ENCODE measurements at regions not wholly inside any gene's neighbourhood (a gene's known extent, or its start where the extent isn't known, plus 50 kb on each side); places are given as distances from the start of the nearest gene placed in this dataset.

- no peak for DNase-seq (ENCODE audit: low spot score in 2 of 2)
- no peaks in the 10 kb centered on the region for H3K36me3 ChIP-seq (replicated peaks)
- no peaks in the 10 kb centered on the region; the same call in 1 of the 2 replicates for H3K27me3 ChIP-seq (ENCODE audit: low read depth)
- H3K9me3 ChIP-seq = no peaks in the 10 kb centered on the region
- no peaks in the 10 kb centered on the region for H3K4me1 ChIP-seq
- in situ Hi-C loops (cut with MboI; ENCODE audit: low sequenced_read_pairs) = no loop called here
- no peak overlapping the region for H3K4me3 ChIP-seq
Observed at GRCh38 chr3:55368366-55368765, 118.7 kb downstream of the WNT5A start.

- Histone ChIP-seq H3K27me3 (ENCODE audit: low read depth) (no peaks in the 10 kb centered on the region; the same call in 1 of the 2 replicates), H3K9me3 (no peaks in the 10 kb centered on the region), H3K4me3 (no peak overlapping the region), H3K4me1 (no peaks in the 10 kb centered on the region), H3K36me3 (replicated peaks) (no peaks in the 10 kb centered on the region)
- in situ Hi-C loops (cut with MboI; ENCODE audit: low sequenced_read_pairs) = no loop called here
- DNase-seq (ENCODE audit: low spot score in 2 of 2) = no peak
Observed at GRCh38 chr3:55367384-55367783, 119.7 kb downstream of the WNT5A start.

- H3K27me3 ChIP-seq (ENCODE audit: low read depth) = no peaks in the 10 kb centered on the region; the same call in 1 of the 2 replicates
- H3K4me3 ChIP-seq = no peak overlapping the region
- in situ Hi-C loops (cut with MboI; ENCODE audit: low sequenced_read_pairs) = no loop called here
- DNase-seq (ENCODE audit: low spot score in 2 of 2) = no peak
- H3K9me3 ChIP-seq = no peaks in the 10 kb centered on the region
- no peaks in the 10 kb centered on the region for H3K4me1 ChIP-seq
- H3K36me3 ChIP-seq (replicated peaks) = no peaks in the 10 kb centered on the region
Observed at GRCh38 chr3:55364421-55364820, 122.7 kb downstream of the WNT5A start.

- no peaks in the 10 kb centered on the region for H3K4me1 ChIP-seq
- in situ Hi-C loops (cut with MboI; ENCODE audit: low sequenced_read_pairs) = no loop called here
- no peaks in the 10 kb centered on the region for H3K9me3 ChIP-seq
- DNase-seq (ENCODE audit: low spot score in 2 of 2) = no peak
- no peak overlapping the region for H3K4me3 ChIP-seq
- no peaks in the 10 kb centered on the region; the same call in 1 of the 2 replicates for H3K27me3 ChIP-seq (ENCODE audit: low read depth)
- H3K36me3 ChIP-seq (replicated peaks) = no peaks in the 10 kb centered on the region
Observed at GRCh38 chr3:55362210-55362960, 124.7 kb downstream of the WNT5A start.

- H3K36me3 ChIP-seq (replicated peaks) = no peaks in the 10 kb centered on the region
- no peaks in the 10 kb centered on the region; the same call in 1 of the 2 replicates for H3K27me3 ChIP-seq (ENCODE audit: low read depth)
- no peaks in the 10 kb centered on the region for H3K9me3 ChIP-seq
- H3K4me1 ChIP-seq = no peaks in the 10 kb centered on the region
- H3K4me3 ChIP-seq = no peak overlapping the region
- in situ Hi-C loops (cut with MboI; ENCODE audit: low sequenced_read_pairs) = no loop called here
- no peak for DNase-seq (ENCODE audit: low spot score in 2 of 2)
Observed at GRCh38 chr3:55357796-55358195, 129.3 kb downstream of the WNT5A start.

GRCh38 chr3:55352668-55353067 is 134.4 kb downstream of the WNT5A start:
- DNase-seq (ENCODE audit: low spot score in 2 of 2) = no peak
- H3K36me3 ChIP-seq (replicated peaks) = no peaks in the 10 kb centered on the region
- no peaks in the 10 kb centered on the region for H3K9me3 ChIP-seq
- H3K27me3 ChIP-seq (ENCODE audit: low read depth) = no peaks in the 10 kb centered on the region; the same call in 1 of the 2 replicates
- in situ Hi-C loops (cut with MboI; ENCODE audit: low sequenced_read_pairs) = no loop called here
- no peak overlapping the region for H3K4me3 ChIP-seq
- no peaks in the 10 kb centered on the region for H3K4me1 ChIP-seq

- Histone ChIP-seq H3K9me3 (no peaks in the 10 kb centered on the region), H3K27me3 (ENCODE audit: low read depth) (no peaks in the 10 kb centered on the region; the same call in 1 of the 2 replicates), H3K4me3 (no peak overlapping the region), H3K36me3 (replicated peaks) (no peaks in the 10 kb centered on the region), H3K4me1 (no peaks in the 10 kb centered on the region)
- in situ Hi-C loops (cut with MboI; ENCODE audit: low sequenced_read_pairs) = no loop called here
- no peak for DNase-seq (ENCODE audit: low spot score in 2 of 2)
Observed at GRCh38 chr3:55349851-55350250, 137.3 kb downstream of the WNT5A start.

- H3K36me3 ChIP-seq (replicated peaks) = no peaks in the 10 kb centered on the region
- H3K4me3 ChIP-seq = no peak overlapping the region
- no peaks in the 10 kb centered on the region for H3K4me1 ChIP-seq
- in situ Hi-C loops (cut with MboI; ENCODE audit: low sequenced_read_pairs) = no loop called here
- H3K27me3 ChIP-seq (ENCODE audit: low read depth) = no peaks in the 10 kb centered on the region
- H3K9me3 ChIP-seq = no peaks in the 10 kb centered on the region
- no peak for DNase-seq (ENCODE audit: low spot score in 2 of 2)
Observed at GRCh38 chr3:55343486-55344357, 143.4 kb downstream of the WNT5A start.

- DNase-seq (ENCODE audit: low spot score in 2 of 2) = no peak
- in situ Hi-C loops (cut with MboI; ENCODE audit: low sequenced_read_pairs) = no loop called here
- H3K4me1 ChIP-seq = no peaks in the 10 kb centered on the region
- no peak overlapping the region for H3K4me3 ChIP-seq
- no peaks in the 10 kb centered on the region for H3K36me3 ChIP-seq (replicated peaks)
- no peaks in the 10 kb centered on the region for H3K9me3 ChIP-seq
- no peaks in the 10 kb centered on the region for H3K27me3 ChIP-seq (ENCODE audit: low read depth)
Observed at GRCh38 chr3:55341502-55342031, 145.5 kb downstream of the WNT5A start.

- Histone ChIP-seq H3K9me3 (no peaks in the 10 kb centered on the region), H3K4me1 (no peaks in the 10 kb centered on the region), H3K4me3 (no peak overlapping the region), H3K36me3 (replicated peaks) (no peaks in the 10 kb centered on the region), H3K27me3 (ENCODE audit: low read depth) (no peaks in the 10 kb centered on the region)
- no peak for DNase-seq (ENCODE audit: low spot score in 2 of 2)
- in situ Hi-C loops (cut with MboI; ENCODE audit: low sequenced_read_pairs) = no loop called here
Observed at GRCh38 chr3:55339819-55340218, 147.3 kb downstream of the WNT5A start.

- Histone ChIP-seq H3K27me3 (ENCODE audit: low read depth) (no peaks in the 10 kb centered on the region), H3K9me3 (no peaks in the 10 kb centered on the region), H3K4me1 (no peaks in the 10 kb centered on the region), H3K36me3 (replicated peaks) (no peaks in the 10 kb centered on the region), H3K4me3 (no peak overlapping the region)
- in situ Hi-C loops (cut with MboI; ENCODE audit: low sequenced_read_pairs) = no loop called here
- no peak for DNase-seq (ENCODE audit: low spot score in 2 of 2)
Observed at GRCh38 chr3:55339390-55339789, 147.7 kb downstream of the WNT5A start.

- Histone ChIP-seq H3K4me3 (no peak overlapping the region), H3K9me3 (no peaks in the 10 kb centered on the region), H3K4me1 (no peaks in the 10 kb centered on the region), H3K36me3 (replicated peaks) (no peaks in the 10 kb centered on the region), H3K27me3 (ENCODE audit: low read depth) (no peaks in the 10 kb centered on the region)
- in situ Hi-C loops (cut with MboI; ENCODE audit: low sequenced_read_pairs) = no loop called here
- DNase-seq (ENCODE audit: low spot score in 2 of 2) = no peak
Observed at GRCh38 chr3:55337641-55338180, 149.4 kb downstream of the WNT5A start.

GRCh38 chr3:55333923-55334322 is 153.2 kb downstream of the WNT5A start:
- no peak overlapping the region for H3K4me3 ChIP-seq
- no peaks in the 10 kb centered on the region for H3K27me3 ChIP-seq (ENCODE audit: low read depth)
- DNase-seq (ENCODE audit: low spot score in 2 of 2) = no peak
- H3K4me1 ChIP-seq = no peaks in the 10 kb centered on the region
- H3K9me3 ChIP-seq = no peaks in the 10 kb centered on the region
- in situ Hi-C loops (cut with MboI; ENCODE audit: low sequenced_read_pairs) = no loop called here
- H3K36me3 ChIP-seq (replicated peaks) = no peaks in the 10 kb centered on the region

GRCh38 chr3:55333046-55333445 is 154.1 kb downstream of the WNT5A start:
- no peak overlapping the region for H3K4me3 ChIP-seq
- DNase-seq (ENCODE audit: low spot score in 2 of 2) = no peak
- no peaks in the 10 kb centered on the region for H3K4me1 ChIP-seq
- H3K36me3 ChIP-seq (replicated peaks) = no peaks in the 10 kb centered on the region
- in situ Hi-C loops (cut with MboI; ENCODE audit: low sequenced_read_pairs) = no loop called here
- no peaks in the 10 kb centered on the region for H3K9me3 ChIP-seq
- H3K27me3 ChIP-seq (ENCODE audit: low read depth) = no peaks in the 10 kb centered on the region

Data from HAP-1 (cell line).